Activated naive CD8-positive, alpha-beta T cell (primary cell): ENCODE measurements at regions not wholly inside any gene's neighbourhood (a gene's known extent, or its start where the extent isn't known, plus 50 kb on each side); places are given as distances from the start of the nearest gene placed in this dataset.
"Not testable (repeated sequence)": the region's sequence is repeated elsewhere in the genome, so short reads cannot be mapped to it uniquely, and the experiment has no call there.

ENCODE experiments used
- H3K27ac Mint-ChIP-seq: one replicate; pipeline ENCODE4 v1.8.0; 2021; ENCODE audit warnings: mixed read lengths
- H3K27me3 Mint-ChIP-seq: one replicate; pipeline ENCODE4 v1.8.0; 2021; ENCODE audit warnings: mixed read lengths
- H3K36me3 Mint-ChIP-seq: one replicate; pipeline ENCODE4 v1.8.0; 2021; ENCODE audit warnings: mixed read lengths
- H3K4me1 Mint-ChIP-seq: one replicate; pipeline ENCODE4 v1.8.0; 2021; ENCODE audit warnings: low read depth, mixed read lengths
- H3K4me3 Mint-ChIP-seq: one replicate; pipeline ENCODE4 v1.8.0; 2021; ENCODE audit warnings: mild to moderate bottlenecking, mixed read lengths
- H3K9me3 Mint-ChIP-seq: one replicate; pipeline ENCODE4 v1.8.0; 2021; ENCODE audit warnings: low read depth, mixed read lengths

GRCh38 chr7:110296321-110296720 lies 794.6 kb upstream of the LRRN3 start:
- H3K27me3 Mint-ChIP-seq, result peaks cover 2% of the 10 kb centered on the region
- no peaks in the 10 kb centered on the region for H3K9me3 Mint-ChIP-seq
- H3K27ac Mint-ChIP-seq, result no peak overlapping the region
- no peak overlapping the region for H3K4me3 Mint-ChIP-seq
- H3K4me1 Mint-ChIP-seq, result no peaks in the 10 kb centered on the region
- H3K36me3 Mint-ChIP-seq, result no peaks in the 10 kb centered on the region

GRCh38 chr7:110307776-110308175 lies 783.2 kb upstream of the LRRN3 start:
- H3K36me3 Mint-ChIP-seq, result no peaks in the 10 kb centered on the region
- H3K4me3 Mint-ChIP-seq, result no peak overlapping the region
- no peaks in the 10 kb centered on the region for H3K27me3 Mint-ChIP-seq
- H3K27ac Mint-ChIP-seq, result no peak overlapping the region
- no peaks in the 10 kb centered on the region for H3K4me1 Mint-ChIP-seq
- H3K9me3 Mint-ChIP-seq, result no peaks in the 10 kb centered on the region

GRCh38 chr7:110308791-110309190 lies 782.1 kb upstream of the LRRN3 start:
- no peak overlapping the region for H3K4me3 Mint-ChIP-seq
- H3K36me3 Mint-ChIP-seq, result no peaks in the 10 kb centered on the region
- no peak overlapping the region for H3K27ac Mint-ChIP-seq
- H3K4me1 Mint-ChIP-seq, result no peaks in the 10 kb centered on the region
- H3K27me3 Mint-ChIP-seq, result no peaks in the 10 kb centered on the region
- no peaks in the 10 kb centered on the region for H3K9me3 Mint-ChIP-seq

- no peaks in the 10 kb centered on the region for H3K27me3 Mint-ChIP-seq
- no peaks in the 10 kb centered on the region for H3K4me1 Mint-ChIP-seq
- no peaks in the 10 kb centered on the region for H3K36me3 Mint-ChIP-seq
- no peak overlapping the region for H3K27ac Mint-ChIP-seq
- H3K4me3 Mint-ChIP-seq, result no peak overlapping the region
- no peaks in the 10 kb centered on the region for H3K9me3 Mint-ChIP-seq
Measured at GRCh38 chr7:110309941-110310340, 781.0 kb upstream of the LRRN3 start.

GRCh38 chr7:110311556-110311955 lies 779.4 kb upstream of the LRRN3 start:
- Mint-ChIP-seq H3K27me3 (no peaks in the 10 kb centered on the region), H3K27ac (no peak overlapping the region), H3K4me3 (no peak overlapping the region), H3K9me3 (no peaks in the 10 kb centered on the region), H3K36me3 (no peaks in the 10 kb centered on the region), H3K4me1 (no peaks in the 10 kb centered on the region)

GRCh38 chr7:110317541-110318265 lies 773.2 kb upstream of the LRRN3 start:
- H3K36me3 Mint-ChIP-seq, result peaks cover 2% of the 10 kb centered on the region
- no peak overlapping the region for H3K27ac Mint-ChIP-seq
- peaks cover 11% of the 10 kb centered on the region for H3K9me3 Mint-ChIP-seq
- no peak overlapping the region for H3K4me3 Mint-ChIP-seq
- peaks cover 2% of the 10 kb centered on the region for H3K4me1 Mint-ChIP-seq
- no peaks in the 10 kb centered on the region for H3K27me3 Mint-ChIP-seq

GRCh38 chr7:110320285-110320684 lies 770.6 kb upstream of the LRRN3 start:
- not testable (repeated sequence) for H3K36me3 Mint-ChIP-seq, H3K4me1 Mint-ChIP-seq, H3K27me3 Mint-ChIP-seq, H3K27ac Mint-ChIP-seq, H3K4me3 Mint-ChIP-seq
- peaks cover 11% of the 10 kb centered on the region for H3K9me3 Mint-ChIP-seq

GRCh38 chr7:110322796-110323195 lies 768.1 kb upstream of the LRRN3 start:
- Mint-ChIP-seq H3K9me3 (peaks cover 11% of the 10 kb centered on the region), H3K27me3 (peaks cover 2% of the 10 kb centered on the region), H3K4me3 (no peak overlapping the region), H3K4me1 (peaks cover under 1% of the 10 kb centered on the region), H3K36me3 (peaks cover 4% of the 10 kb centered on the region), H3K27ac (no peak overlapping the region)

- no peaks in the 10 kb centered on the region for H3K4me1 Mint-ChIP-seq
Measured at GRCh38 chr7:110326966-110327365, 764.0 kb upstream of the LRRN3 start.

GRCh38 chr7:110336423-110336822 lies 754.5 kb upstream of the LRRN3 start:
- Mint-ChIP-seq H3K4me1 (no peaks in the 10 kb centered on the region), H3K36me3 (no peaks in the 10 kb centered on the region), H3K4me3 (no peak overlapping the region), H3K27ac (no peak overlapping the region), H3K9me3 (no peaks in the 10 kb centered on the region), H3K27me3 (no peaks in the 10 kb centered on the region)

More at GRCh38 chr7:110326966-110327365, 764.0 kb upstream of the LRRN3 start:
- Mint-ChIP-seq H3K9me3 (no peaks in the 10 kb centered on the region), H3K27ac (no peak overlapping the region), H3K4me3 (no peak overlapping the region), H3K36me3 (peaks cover 2% of the 10 kb centered on the region), H3K27me3 (peaks cover 2% of the 10 kb centered on the region)

- H3K27ac Mint-ChIP-seq, result no peak overlapping the region
- H3K9me3 Mint-ChIP-seq, result no peaks in the 10 kb centered on the region
- H3K4me1 Mint-ChIP-seq, result no peaks in the 10 kb centered on the region
- H3K27me3 Mint-ChIP-seq, result no peaks in the 10 kb centered on the region
- no peak overlapping the region for H3K4me3 Mint-ChIP-seq
- H3K36me3 Mint-ChIP-seq, result no peaks in the 10 kb centered on the region
Measured at GRCh38 chr7:110337646-110338045, 753.3 kb upstream of the LRRN3 start.

- no peak overlapping the region for H3K27ac Mint-ChIP-seq
- no peaks in the 10 kb centered on the region for H3K36me3 Mint-ChIP-seq
- H3K4me1 Mint-ChIP-seq, result no peaks in the 10 kb centered on the region
- no peaks in the 10 kb centered on the region for H3K27me3 Mint-ChIP-seq
- H3K9me3 Mint-ChIP-seq, result no peaks in the 10 kb centered on the region
- H3K4me3 Mint-ChIP-seq, result no peak overlapping the region
Measured at GRCh38 chr7:110347081-110347480, 743.8 kb upstream of the LRRN3 start.

GRCh38 chr7:110356438-110356837 lies 734.5 kb upstream of the LRRN3 start:
- Mint-ChIP-seq H3K4me1 (no peaks in the 10 kb centered on the region), H3K27me3 (peaks cover 2% of the 10 kb centered on the region), H3K36me3 (no peaks in the 10 kb centered on the region), H3K4me3 (no peak overlapping the region), H3K27ac (no peak overlapping the region), H3K9me3 (no peaks in the 10 kb centered on the region)

GRCh38 chr7:110358028-110358427 lies 732.9 kb upstream of the LRRN3 start:
- Mint-ChIP-seq H3K4me1 (no peaks in the 10 kb centered on the region), H3K27ac (no peak overlapping the region), H3K9me3 (no peaks in the 10 kb centered on the region), H3K27me3 (peaks cover 2% of the 10 kb centered on the region), H3K4me3 (no peak overlapping the region), H3K36me3 (no peaks in the 10 kb centered on the region)

GRCh38 chr7:110371709-110372108 lies 719.2 kb upstream of the LRRN3 start:
- Mint-ChIP-seq H3K4me3 (no peak overlapping the region), H3K4me1 (no peaks in the 10 kb centered on the region), H3K27ac (no peak overlapping the region), H3K36me3 (peaks cover 2% of the 10 kb centered on the region), H3K27me3 (no peaks in the 10 kb centered on the region), H3K9me3 (peaks cover 8% of the 10 kb centered on the region)

GRCh38 chr7:110372685-110373084 lies 718.2 kb upstream of the LRRN3 start:
- Mint-ChIP-seq H3K27ac (no peak overlapping the region), H3K27me3 (no peaks in the 10 kb centered on the region), H3K4me1 (no peaks in the 10 kb centered on the region), H3K36me3 (peaks cover 2% of the 10 kb centered on the region), H3K9me3 (peaks cover 8% of the 10 kb centered on the region), H3K4me3 (no peak overlapping the region)
